ENCODE measurements at regions not wholly inside any gene's neighbourhood (a gene's known extent, or its start where the extent isn't known, plus 50 kb on each side); places are given as distances from the start of the nearest gene placed in this dataset.

- no peak for DNase-seq
Measured at GRCh38 chr1:239835946-239836440, 255.7 kb upstream of the FMN2 start.

GRCh38 chr1:239840336-239840735 lies 251.3 kb upstream of the FMN2 start:
- DNase-seq = no peak

GRCh38 chr1:239840790-239841189 lies 250.9 kb upstream of the FMN2 start:
- DNase-seq = no peak

GRCh38 chr1:239841631-239842030 lies 250.1 kb upstream of the FMN2 start:
- no peak for DNase-seq

GRCh38 chr1:239843541-239843940 lies 248.1 kb upstream of the FMN2 start:
- DNase-seq = no peak

- no peak for DNase-seq
Measured at GRCh38 chr1:239844833-239845232, 246.8 kb upstream of the FMN2 start.

- DNase-seq = no peak
Measured at GRCh38 chr1:239854922-239855321, 236.8 kb upstream of the FMN2 start.

- DNase-seq = no peak
Measured at GRCh38 chr1:239856067-239856466, 235.6 kb upstream of the FMN2 start.

- DNase-seq = no peak
Measured at GRCh38 chr1:239856924-239857323, 234.8 kb upstream of the FMN2 start.

- DNase-seq = no peak
Measured at GRCh38 chr1:239858057-239858456, 233.6 kb upstream of the FMN2 start.

- DNase-seq = no peak
Measured at GRCh38 chr1:239858529-239858928, 233.2 kb upstream of the FMN2 start.

GRCh38 chr1:239861985-239862384 lies 229.7 kb upstream of the FMN2 start:
- DNase-seq = no peak

GRCh38 chr1:239868058-239868832 lies 223.4 kb upstream of the FMN2 start:
- no peak for DNase-seq

GRCh38 chr1:239870194-239870593 lies 221.5 kb upstream of the FMN2 start:
- DNase-seq = no peak

GRCh38 chr1:239872626-239873025 lies 219.1 kb upstream of the FMN2 start:
- DNase-seq = no peak

- no peak for DNase-seq
Measured at GRCh38 chr1:239874831-239875230, 216.9 kb upstream of the FMN2 start.

GRCh38 chr1:239879321-239880170 lies 212.1 kb upstream of the FMN2 start:
- no peak for DNase-seq

GRCh38 chr1:239882967-239883366 lies 208.7 kb upstream of the FMN2 start:
- no peak for DNase-seq

GRCh38 chr1:239884796-239885195 lies 206.9 kb upstream of the FMN2 start:
- DNase-seq = no peak

- DNase-seq = no peak
Measured at GRCh38 chr1:239886266-239886665, 205.4 kb upstream of the FMN2 start.

- DNase-seq = no peak
Measured at GRCh38 chr1:239888639-239889038, 203.0 kb upstream of the FMN2 start.

- DNase-seq = no peak
Measured at GRCh38 chr1:239891621-239892358, 199.9 kb upstream of the FMN2 start.

- no peak for DNase-seq
Measured at GRCh38 chr1:239892602-239893001, 199.1 kb upstream of the FMN2 start.
